Transverse colon (tissue), 3 donors: ENCODE measurements at regions not wholly inside any gene's neighbourhood (a gene's known extent, or its start where the extent isn't known, plus 50 kb on each side); places are given as distances from the start of the nearest gene placed in this dataset.

ENCODE experiments used
- POLR2A ChIP-seq: fragments of 450-650 bp; IDR thresholded peaks from one replicate; pipeline ENCODE4 v1.6.1; 2016; ENCODE audit warnings: antibody characterized with exemption, mild to moderate bottlenecking, moderate library complexity
- POLR2AphosphoS5 ChIP-seq, 3 donors: sonication (generic); formaldehyde crosslinking; IDR thresholded peaks; one replicate each; pipeline ENCODE4 v1.6.1; 2016; ENCODE audit warnings: antibody characterized with exemption in 3 of 3

DNA sequence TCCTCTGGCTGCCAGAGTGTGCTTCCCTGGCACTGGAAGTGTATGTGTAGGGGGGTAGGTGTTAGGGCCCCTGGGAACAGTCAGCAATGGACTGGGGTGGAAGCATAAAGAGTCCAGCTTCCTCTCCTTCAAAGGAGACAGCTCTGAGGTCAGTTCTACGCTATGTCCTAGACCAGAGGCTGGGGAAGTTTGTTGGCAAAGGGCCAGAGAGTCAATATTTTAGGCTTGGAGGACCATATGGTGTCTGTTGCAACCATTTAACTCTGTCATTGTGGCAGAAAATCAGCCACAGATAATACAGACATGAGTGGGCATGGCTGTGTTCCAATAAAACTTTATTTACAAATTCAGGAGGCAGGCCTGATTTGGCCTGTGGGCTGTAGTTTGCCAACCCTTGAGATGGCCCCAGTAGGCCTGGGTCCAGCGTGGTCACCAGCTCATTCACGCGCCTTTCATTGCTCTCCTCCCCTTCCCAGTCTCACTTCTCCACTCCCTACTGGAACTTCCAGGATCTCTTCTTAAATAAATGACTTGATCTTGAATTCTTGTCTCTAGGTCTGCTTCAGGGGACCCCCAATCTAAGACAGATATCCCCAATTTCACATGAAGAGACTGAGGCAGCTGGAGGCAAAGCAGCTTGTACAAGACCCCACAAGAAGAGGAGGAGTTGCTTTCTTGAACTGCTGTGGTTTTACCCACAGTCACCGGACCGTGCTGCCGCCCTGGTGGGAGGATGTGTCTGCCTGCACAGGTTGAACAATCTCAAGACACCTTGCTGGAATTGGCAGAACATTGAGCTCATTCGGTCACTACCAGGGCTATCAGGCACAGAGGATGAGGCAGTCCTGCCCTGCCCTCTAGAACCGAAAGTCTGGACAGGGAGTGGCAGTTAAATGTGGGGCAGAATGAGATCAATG is 162.4 kb upstream of the POU3F1 start:
- TF ChIP-seq POLR2AphosphoS5 (IDR thresholded peaks at IDR 0.05) (no peak), POLR2A (no peak)
